CD14-positive monocyte (primary cell): ENCODE measurements at regions not wholly inside any gene's neighbourhood (a gene's known extent, or its start where the extent isn't known, plus 50 kb on each side); places are given as distances from the start of the nearest gene placed in this dataset.

ENCODE experiments used
- DNase-seq, 3 donors: peaks; one replicate each; pipeline ENCODE4 v3.0.0-alpha.2; 2011 to 2022
- H2AFZ ChIP-seq: 2 replicates; pipeline ENCODE4 v1.6.0; 2012; ENCODE audit warnings: mild to moderate bottlenecking, low read depth, low read length, inconsistent platforms; ENCODE audit not compliant: insufficient read depth, poor library complexity, severe bottlenecking
- H3K27ac ChIP-seq, 2 donors: 1 replicate in 1 of 2; 2 replicates in 1 of 2; pipeline ENCODE4 v1.5.1; 2012 to 2013; ENCODE audit warnings: low read length in 2 of 2, control low read depth in 1 of 2, inconsistent platforms in 1 of 2, low read depth in 1 of 2, mild to moderate bottlenecking in 1 of 2
- H3K27me3 ChIP-seq, 2 donors: one replicate each; pipeline versions ENCODE4 v1.6.0 to v1.6.1; 2011 to 2013; ENCODE audit warnings: low read length in 2 of 2; ENCODE audit not compliant: control insufficient read depth in 2 of 2, insufficient read depth in 2 of 2
- H3K36me3 ChIP-seq, 2 donors: replicated peaks in 1 of 2; 1 replicate in 1 of 2; 2 replicates in 1 of 2; pipeline versions ENCODE4 v1.5.1 to v1.6.1; 2012 to 2013; ENCODE audit warnings: low read length in 2 of 2, control low read depth in 1 of 2, inconsistent platforms in 1 of 2, mild to moderate bottlenecking in 1 of 2; ENCODE audit not compliant: insufficient read depth in 2 of 2, control insufficient read depth in 1 of 2
- H3K4me1 ChIP-seq, 2 donors: 1 replicate in 1 of 2; 2 replicates in 1 of 2; pipeline versions ENCODE4 v1.5.1 to v1.6.1; 2012 to 2013; ENCODE audit warnings: low read length in 2 of 2, control low read depth in 1 of 2, inconsistent platforms in 1 of 2, mild to moderate bottlenecking in 1 of 2, moderate library complexity in 1 of 2; ENCODE audit not compliant: insufficient read depth in 2 of 2, control insufficient read depth in 1 of 2
- H3K4me2 ChIP-seq: replicated peaks from 2 replicates; pipeline ENCODE3; 2012; ENCODE audit warnings: low read length, moderate library complexity, mild to moderate bottlenecking; ENCODE audit not compliant: poor library complexity, severe bottlenecking; ENCODE audit errors: extremely low read depth
- H3K4me3 ChIP-seq, 3 experiments: fragments of 200-600 bp in 1 of 3; sonication (generic) in 1 of 3; replicated peaks in 1 of 3; 1 replicate in 2 of 3; 2 replicates in 1 of 3; pipeline ENCODE4 v1.5.1; 2011 to 2013; ENCODE audit warnings: low read length in 3 of 3, mild to moderate bottlenecking in 3 of 3, control low read depth in 2 of 3, low read depth in 2 of 3, inconsistent platforms in 1 of 3, moderate library complexity in 1 of 3
- H3K79me2 ChIP-seq: 2 replicates; pipeline ENCODE4 v1.6.0; 2012; ENCODE audit warnings: mild to moderate bottlenecking, control low read depth, inconsistent platforms, low read length, moderate library complexity; ENCODE audit not compliant: insufficient read depth
- H3K9ac ChIP-seq: 2 replicates; pipeline ENCODE4 v1.6.0; 2017; ENCODE audit warnings: low read length, mild to moderate bottlenecking; ENCODE audit not compliant: insufficient read depth, poor library complexity, severe bottlenecking
- H3K9me3 ChIP-seq, 2 donors: replicated peaks in 1 of 2; 1 replicate in 1 of 2; 2 replicates in 1 of 2; pipeline versions ENCODE4 v1.5.1 to v1.6.1; 2012 to 2013; ENCODE audit warnings: low read length in 2 of 2, control low read depth in 1 of 2; ENCODE audit not compliant: control insufficient read depth in 1 of 2, insufficient read depth in 1 of 2
- H4K20me1 ChIP-seq: 2 replicates; pipeline ENCODE4 v1.6.0; 2012; ENCODE audit warnings: mild to moderate bottlenecking, low read length, control low read depth, moderate library complexity; ENCODE audit not compliant: insufficient read depth
- H3K27ac Mint-ChIP-seq, 7 donors: one replicate each; pipeline ENCODE4 v1.8.0; 2020; ENCODE audit warnings: mild to moderate bottlenecking in 7 of 7, mixed read lengths in 7 of 7, moderate library complexity in 6 of 7, inconsistent platforms in 2 of 7
- H3K27me3 Mint-ChIP-seq, 3 donors: one replicate each; pipeline ENCODE4 v1.8.0; 2021 to 2022; ENCODE audit warnings: low read depth in 3 of 3, mild to moderate bottlenecking in 3 of 3, mixed read lengths in 3 of 3, moderate library complexity in 3 of 3, inconsistent platforms in 1 of 3
- H3K36me3 Mint-ChIP-seq, 2 donors: one replicate each; pipeline ENCODE4 v1.8.0; 2020; ENCODE audit warnings: mixed read lengths in 2 of 2, inconsistent platforms in 1 of 2, mild to moderate bottlenecking in 1 of 2
- H3K4me1 Mint-ChIP-seq: one replicate; pipeline ENCODE4 v1.8.0; 2020; ENCODE audit warnings: mild to moderate bottlenecking, mixed read lengths
- H3K4me3 Mint-ChIP-seq, 2 donors: one replicate each; pipeline ENCODE4 v1.8.0; 2020; ENCODE audit warnings: mild to moderate bottlenecking in 2 of 2, mixed read lengths in 2 of 2, moderate library complexity in 1 of 2
- H3K9me3 Mint-ChIP-seq, 7 donors: one replicate each; pipeline ENCODE4 v1.8.0; 2020 to 2022; ENCODE audit warnings: mixed read lengths in 7 of 7, mild to moderate bottlenecking in 6 of 7, moderate library complexity in 6 of 7, inconsistent platforms in 2 of 7
- WGBS: methylation state at CpG from one replicate; pipeline ENCODE4 v1.1.5; 2013; ENCODE audit warnings: missing lambda C conversion rate; ENCODE audit not compliant: insufficient coverage; 5-methylcytosine and 5-hydroxymethylcytosine counted together
- intact Hi-C, 2 donors: fragments of 100-400 bp; cut with micrococcal nuclease; formaldehyde crosslinking; loops; one replicate each; pipeline versions ENCODE4 v1.15.0 to v1.15.1; 2023
- TF ChIP-seq, protein P1 (sequence below): fragments of 200-600 bp; IDR thresholded peaks from one replicate; pipeline ENCODE4 v1.8.0; 2022; ENCODE audit warnings: antibody characterized with exemption, mild to moderate bottlenecking

DNA sequence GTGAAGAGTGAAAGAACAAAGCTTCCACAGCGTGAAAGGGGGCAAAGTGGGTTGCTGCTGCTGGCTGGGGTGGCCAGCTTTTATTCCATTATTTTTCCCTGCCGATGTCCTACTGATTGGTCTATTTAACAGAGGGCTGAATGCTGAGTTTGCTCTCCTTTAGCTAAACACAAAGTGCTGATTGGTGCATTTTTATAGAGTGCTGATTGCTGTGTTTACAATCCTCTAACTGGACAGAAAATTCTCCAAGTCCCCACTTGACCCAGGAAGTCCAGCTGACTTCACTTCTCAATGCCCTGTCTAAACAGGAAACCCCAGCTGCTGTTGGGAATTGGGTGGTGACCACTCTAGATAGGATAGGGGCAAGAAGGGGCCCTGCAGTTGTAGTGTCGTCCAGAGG lies 335.6 kb upstream of the RBMY1B start:
- Histone ChIP-seq H3K4me1 (peaks cover 0 to 47% of the 10 kb centered on the region in 2 donors), H3K36me3 (no peaks in the 10 kb centered on the region), H3K27me3 (no peaks in the 10 kb centered on the region), H4K20me1 (no peaks in the 10 kb centered on the region), H3K27ac (peak overlapping the region in 1 of 2 donors; percentile 95), H2AFZ (no peak overlapping the region), H3K9me3 (no peaks in the 10 kb centered on the region), H3K4me2 (no peak overlapping the region), H3K4me3 (no peak overlapping the region), H3K79me2 (no peaks in the 10 kb centered on the region), H3K9ac (no peak overlapping the region)
- TF ChIP-seq, protein P1, sequence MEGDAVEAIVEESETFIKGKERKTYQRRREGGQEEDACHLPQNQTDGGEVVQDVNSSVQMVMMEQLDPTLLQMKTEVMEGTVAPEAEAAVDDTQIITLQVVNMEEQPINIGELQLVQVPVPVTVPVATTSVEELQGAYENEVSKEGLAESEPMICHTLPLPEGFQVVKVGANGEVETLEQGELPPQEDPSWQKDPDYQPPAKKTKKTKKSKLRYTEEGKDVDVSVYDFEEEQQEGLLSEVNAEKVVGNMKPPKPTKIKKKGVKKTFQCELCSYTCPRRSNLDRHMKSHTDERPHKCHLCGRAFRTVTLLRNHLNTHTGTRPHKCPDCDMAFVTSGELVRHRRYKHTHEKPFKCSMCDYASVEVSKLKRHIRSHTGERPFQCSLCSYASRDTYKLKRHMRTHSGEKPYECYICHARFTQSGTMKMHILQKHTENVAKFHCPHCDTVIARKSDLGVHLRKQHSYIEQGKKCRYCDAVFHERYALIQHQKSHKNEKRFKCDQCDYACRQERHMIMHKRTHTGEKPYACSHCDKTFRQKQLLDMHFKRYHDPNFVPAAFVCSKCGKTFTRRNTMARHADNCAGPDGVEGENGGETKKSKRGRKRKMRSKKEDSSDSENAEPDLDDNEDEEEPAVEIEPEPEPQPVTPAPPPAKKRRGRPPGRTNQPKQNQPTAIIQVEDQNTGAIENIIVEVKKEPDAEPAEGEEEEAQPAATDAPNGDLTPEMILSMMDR = no peak
- Mint-ChIP-seq H3K9me3 (peaks cover 0 to 7% (median 0%) of the 10 kb centered on the region in 7 donors), H3K36me3 (peaks cover 0 to 3% of the 10 kb centered on the region in 2 donors), H3K27me3 (no peaks in the 10 kb centered on the region), H3K4me1 (peaks cover 51% of the 10 kb centered on the region), H3K27ac (peak overlapping the region in 2 of 7 donors; percentile 95 to 98), H3K4me3 (no peak overlapping the region)
- intact Hi-C loops = no loop called here
- DNase-seq = peak in 1 of 3 donors; percentile 25
- 40% methylated on average over 1 of the region's 3 CpGs for WGBS

DNA sequence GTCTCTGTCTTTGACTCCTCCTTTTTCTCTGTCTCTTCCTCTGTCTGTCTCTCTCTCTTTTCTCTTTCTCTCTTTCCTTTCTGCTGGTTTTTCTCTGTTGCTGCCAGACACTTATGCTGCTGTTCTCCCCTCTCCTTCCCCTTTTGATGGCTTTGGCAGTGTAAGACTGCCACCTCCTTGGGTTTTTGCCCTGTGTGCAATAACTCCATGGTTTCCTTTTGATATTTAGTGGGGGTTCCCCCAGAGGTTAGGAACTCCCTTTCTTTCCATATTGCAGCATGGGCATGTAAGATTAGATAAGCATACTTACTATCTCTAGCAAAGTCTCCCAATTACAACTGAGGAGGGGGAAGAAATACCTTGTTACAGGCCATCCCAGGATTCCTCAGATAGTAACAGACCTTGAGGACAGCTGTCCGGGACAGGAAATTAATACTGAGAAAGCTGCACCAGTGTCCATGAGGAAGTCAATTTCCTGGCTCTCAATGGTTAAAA lies 333.8 kb upstream of the RBMY1B start:
- intact Hi-C loops = no loop called here
- TF ChIP-seq, protein P1 = no peak
- H3K27ac Mint-ChIP-seq = peak overlapping the region in 2 of 7 donors; percentile 98 to 99
- H3K27ac ChIP-seq = peak overlapping the region in 1 of 2 donors; percentile 65
- H3K9ac ChIP-seq = no peak overlapping the region
- no peak overlapping the region for H2AFZ ChIP-seq
- H3K4me1 Mint-ChIP-seq = peaks cover 41% of the 10 kb centered on the region
- H4K20me1 ChIP-seq = no peaks in the 10 kb centered on the region
- no peaks in the 10 kb centered on the region for H3K9me3 ChIP-seq
- peaks cover 0 to 2% (median 0%) of the 10 kb centered on the region in 7 donors for H3K9me3 Mint-ChIP-seq
- H3K79me2 ChIP-seq = no peaks in the 10 kb centered on the region
- WGBS = no CpG with 5 or more reads among the region's 1 CpG
- no peaks in the 10 kb centered on the region for H3K36me3 ChIP-seq
- DNase-seq = peak in 2 of 3 donors; percentile 55 to 77
- peaks cover 0 to 3% of the 10 kb centered on the region in 2 donors for H3K36me3 Mint-ChIP-seq
- H3K4me3 Mint-ChIP-seq = no peak overlapping the region
- H3K27me3 ChIP-seq = no peaks in the 10 kb centered on the region
- peaks cover 0 to 42% of the 10 kb centered on the region in 2 donors for H3K4me1 ChIP-seq
- no peaks in the 10 kb centered on the region for H3K27me3 Mint-ChIP-seq
- H3K4me3 ChIP-seq = no peak overlapping the region
- no peak overlapping the region for H3K4me2 ChIP-seq
